ENCODE measurements at regions not wholly inside any gene's neighbourhood (a gene's known extent, or its start where the extent isn't known, plus 50 kb on each side); places are given as distances from the start of the nearest gene placed in this dataset.
A peak's percentile ranks its signal among the peaks of the same experiment; 100 is the strongest.

- no peak for DNase-seq (ENCODE audit: low read depth in 1 of 2, low spot score in 1 of 2)
- H3K27me3 ChIP-seq (ENCODE audit: insufficient read depth, poor library complexity, severe bottlenecking): no peaks in the 10 kb centered on the region
- TF ChIP-seq POLR2AphosphoS5 (IDR thresholded peaks at IDR 0.05; ENCODE audit: low read depth) (no peak), REST (IDR thresholded peaks at IDR 0.05; ENCODE audit: insufficient replicate concordance, low read depth) (no peak), SPI1 (IDR thresholded peaks at IDR 0.05; ENCODE audit: borderline replicate concordance, low read depth) (no peak), GABPA (IDR thresholded peaks at IDR 0.05; ENCODE audit: low read depth) (no peak), CTCF (IDR thresholded peaks at IDR 0.05; ENCODE audit: insufficient read depth, low read length) (no peak)
- H3K27ac ChIP-seq (replicated peaks): no peak overlapping the region
- no peak overlapping the region for H3K4me3 ChIP-seq (replicated peaks; ENCODE audit: insufficient read depth, low read length)
These were observed 415.0 kb upstream of the ZNF507 start for GRCh38 chr19:31930401-31930800.

- TF ChIP-seq GABPA (IDR thresholded peaks at IDR 0.05; ENCODE audit: low read depth) (no peak), CTCF (IDR thresholded peaks at IDR 0.05; ENCODE audit: insufficient read depth, low read length) (no peak), REST (IDR thresholded peaks at IDR 0.05; ENCODE audit: insufficient replicate concordance, low read depth) (no peak), POLR2AphosphoS5 (IDR thresholded peaks at IDR 0.05; ENCODE audit: low read depth) (no peak), SPI1 (IDR thresholded peaks at IDR 0.05; ENCODE audit: borderline replicate concordance, low read depth) (no peak)
- no peak for DNase-seq (ENCODE audit: low read depth in 1 of 2, low spot score in 1 of 2)
- H3K27ac ChIP-seq (replicated peaks): no peak overlapping the region
- no peaks in the 10 kb centered on the region for H3K27me3 ChIP-seq (ENCODE audit: insufficient read depth, poor library complexity, severe bottlenecking)
- H3K4me3 ChIP-seq (replicated peaks; ENCODE audit: insufficient read depth, low read length): no peak overlapping the region
These were observed 407.4 kb upstream of the ZNF507 start for GRCh38 chr19:31937983-31938382.

- Histone ChIP-seq H3K27ac (replicated peaks) (no peak overlapping the region), H3K27me3 (ENCODE audit: insufficient read depth, poor library complexity, severe bottlenecking) (no peaks in the 10 kb centered on the region), H3K4me3 (replicated peaks; ENCODE audit: insufficient read depth, low read length) (no peak overlapping the region)
- peak; percentile 5 to 34 for DNase-seq (ENCODE audit: low read depth in 1 of 2, low spot score in 1 of 2)
- TF ChIP-seq SPI1 (IDR thresholded peaks at IDR 0.05; ENCODE audit: borderline replicate concordance, low read depth): peak; percentile 92
- no peak for TF ChIP-seq REST (IDR thresholded peaks at IDR 0.05; ENCODE audit: insufficient replicate concordance, low read depth)
These were observed 406.7 kb upstream of the ZNF507 start for GRCh38 chr19:31938675-31939074.

- TF ChIP-seq GABPA (IDR thresholded peaks at IDR 0.05; ENCODE audit: low read depth): no peak
- Histone ChIP-seq H3K4me3 (replicated peaks; ENCODE audit: insufficient read depth, low read length) (no peak overlapping the region), H3K27me3 (ENCODE audit: insufficient read depth, poor library complexity, severe bottlenecking) (no peaks in the 10 kb centered on the region), H3K27ac (replicated peaks) (no peak overlapping the region)
- DNase-seq (ENCODE audit: low read depth in 1 of 2, low spot score in 1 of 2): no peak
These were observed 405.0 kb upstream of the ZNF507 start for GRCh38 chr19:31940396-31940795.

Data from HL-60 (cell line).